Astrocyte (in vitro differentiated cells and primary cell): ENCODE measurements at regions not wholly inside any gene's neighbourhood (a gene's known extent, or its start where the extent isn't known, plus 50 kb on each side); places are given as distances from the start of the nearest gene placed in this dataset.

Experiments
- EZH2 ChIP-seq: IDR thresholded peaks from 2 replicates; pipeline ENCODE4 v1.6.1; 2012; ENCODE audit warnings: mild to moderate bottlenecking, low read length, inconsistent platforms; ENCODE audit not compliant: insufficient read depth
- TF ChIP-seq, protein P1 (sequence below): IDR thresholded peaks from 2 replicates; pipeline ENCODE4 v1.5.1; 2011; ENCODE audit warnings: low read depth, mild to moderate bottlenecking, inconsistent platforms, low read length, moderate library complexity; ENCODE audit not compliant: insufficient read depth

DNA sequence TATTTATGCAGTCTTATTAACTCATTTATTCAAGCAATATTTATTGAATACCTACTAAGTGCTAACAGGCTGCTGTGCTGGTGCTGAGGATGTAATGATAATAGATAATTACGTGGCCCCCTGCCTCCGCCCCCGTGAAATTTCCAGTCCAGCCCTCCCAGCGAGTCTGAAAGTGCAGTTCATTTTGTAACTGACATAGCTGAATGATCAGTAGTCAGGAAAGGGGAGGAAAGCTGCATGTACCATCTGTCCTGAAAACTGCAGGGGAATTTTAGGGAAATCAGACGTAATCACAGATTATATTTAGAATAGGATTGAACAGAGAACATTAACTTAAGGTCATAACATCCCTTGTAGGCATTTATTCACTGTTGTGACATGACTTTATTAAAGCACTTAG is 736.8 kb downstream of the MCTP2 start:
- TF ChIP-seq, protein P1, sequence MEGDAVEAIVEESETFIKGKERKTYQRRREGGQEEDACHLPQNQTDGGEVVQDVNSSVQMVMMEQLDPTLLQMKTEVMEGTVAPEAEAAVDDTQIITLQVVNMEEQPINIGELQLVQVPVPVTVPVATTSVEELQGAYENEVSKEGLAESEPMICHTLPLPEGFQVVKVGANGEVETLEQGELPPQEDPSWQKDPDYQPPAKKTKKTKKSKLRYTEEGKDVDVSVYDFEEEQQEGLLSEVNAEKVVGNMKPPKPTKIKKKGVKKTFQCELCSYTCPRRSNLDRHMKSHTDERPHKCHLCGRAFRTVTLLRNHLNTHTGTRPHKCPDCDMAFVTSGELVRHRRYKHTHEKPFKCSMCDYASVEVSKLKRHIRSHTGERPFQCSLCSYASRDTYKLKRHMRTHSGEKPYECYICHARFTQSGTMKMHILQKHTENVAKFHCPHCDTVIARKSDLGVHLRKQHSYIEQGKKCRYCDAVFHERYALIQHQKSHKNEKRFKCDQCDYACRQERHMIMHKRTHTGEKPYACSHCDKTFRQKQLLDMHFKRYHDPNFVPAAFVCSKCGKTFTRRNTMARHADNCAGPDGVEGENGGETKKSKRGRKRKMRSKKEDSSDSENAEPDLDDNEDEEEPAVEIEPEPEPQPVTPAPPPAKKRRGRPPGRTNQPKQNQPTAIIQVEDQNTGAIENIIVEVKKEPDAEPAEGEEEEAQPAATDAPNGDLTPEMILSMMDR, result no peak
- no peak for TF ChIP-seq EZH2
